ENCODE measurements at regions not wholly inside any gene's neighbourhood (a gene's known extent, or its start where the extent isn't known, plus 50 kb on each side); places are given as distances from the start of the nearest gene placed in this dataset.
"Not testable (repeated sequence)": the region's sequence is repeated elsewhere in the genome, so short reads cannot be mapped to it uniquely, and the experiment has no call there.

GRCh38 chr7:76956531-76956930 lies 75.6 kb downstream of the SPDYE17 start:
- H3K36me3 ChIP-seq (ENCODE audit: control insufficient read depth, insufficient read depth, low read length); H3K4me1 ChIP-seq (ENCODE audit: control insufficient read depth, insufficient read depth, low read length); H3K27me3 ChIP-seq (ENCODE audit: control insufficient read depth, insufficient read depth, low read length); H3K27ac ChIP-seq (ENCODE audit: low read length); ATAC-seq; H3K27ac Mint-ChIP-seq; H3K9me3 Mint-ChIP-seq; intact Hi-C loops (cut with micrococcal nuclease); H3K4me3 Mint-ChIP-seq; DNase-seq; H3K36me3 Mint-ChIP-seq; H3K9me3 ChIP-seq (ENCODE audit: control insufficient read depth, insufficient read depth, low read length); H3K4me3 ChIP-seq (ENCODE audit: low read length); H3K27me3 Mint-ChIP-seq (ENCODE audit: low read depth in 2 of 2); H3K4me1 Mint-ChIP-seq: not testable (repeated sequence)
- no CpG with 5 or more reads among the region's 5 CpGs for WGBS (ENCODE audit: insufficient coverage)

- H3K27ac ChIP-seq (ENCODE audit: low read length); H3K4me1 ChIP-seq (ENCODE audit: control insufficient read depth, insufficient read depth, low read length); ATAC-seq; H3K27me3 ChIP-seq (ENCODE audit: control insufficient read depth, insufficient read depth, low read length); H3K27ac Mint-ChIP-seq; H3K9me3 ChIP-seq (ENCODE audit: control insufficient read depth, insufficient read depth, low read length); H3K9me3 Mint-ChIP-seq; H3K4me1 Mint-ChIP-seq; H3K36me3 ChIP-seq (ENCODE audit: control insufficient read depth, insufficient read depth, low read length); H3K4me3 Mint-ChIP-seq; H3K36me3 Mint-ChIP-seq; H3K27me3 Mint-ChIP-seq (ENCODE audit: low read depth in 2 of 2); intact Hi-C loops (cut with micrococcal nuclease); DNase-seq; H3K4me3 ChIP-seq (ENCODE audit: low read length): not testable (repeated sequence)
- WGBS (ENCODE audit: insufficient coverage): no CpG with 5 or more reads among the region's 4 CpGs
These were observed 77.0 kb downstream of the SPDYE17 start for GRCh38 chr7:76955124-76955523.

GRCh38 chr7:76944603-76945002 lies 87.6 kb downstream of the SPDYE17 start:
- H3K9me3 Mint-ChIP-seq; H3K36me3 Mint-ChIP-seq; H3K27ac Mint-ChIP-seq; DNase-seq; H3K4me1 Mint-ChIP-seq; H3K4me3 ChIP-seq (ENCODE audit: low read length); H3K36me3 ChIP-seq (ENCODE audit: control insufficient read depth, insufficient read depth, low read length); H3K4me1 ChIP-seq (ENCODE audit: control insufficient read depth, insufficient read depth, low read length); H3K4me3 Mint-ChIP-seq; intact Hi-C loops (cut with micrococcal nuclease); H3K27ac ChIP-seq (ENCODE audit: low read length); H3K27me3 ChIP-seq (ENCODE audit: control insufficient read depth, insufficient read depth, low read length); H3K9me3 ChIP-seq (ENCODE audit: control insufficient read depth, insufficient read depth, low read length): not testable (repeated sequence)
- H3K27me3 Mint-ChIP-seq (ENCODE audit: low read depth in 2 of 2): peaks cover 4 to 18% of the 10 kb centered on the region in 2 donors
- peak in 2 of 3 donors; percentile 31 to 41 for ATAC-seq

- H3K27ac Mint-ChIP-seq; intact Hi-C loops (cut with micrococcal nuclease); H3K4me1 ChIP-seq (ENCODE audit: control insufficient read depth, insufficient read depth, low read length); H3K36me3 Mint-ChIP-seq; ATAC-seq; H3K9me3 Mint-ChIP-seq; H3K27ac ChIP-seq (ENCODE audit: low read length); H3K27me3 ChIP-seq (ENCODE audit: control insufficient read depth, insufficient read depth, low read length); DNase-seq; H3K9me3 ChIP-seq (ENCODE audit: control insufficient read depth, insufficient read depth, low read length); H3K36me3 ChIP-seq (ENCODE audit: control insufficient read depth, insufficient read depth, low read length); H3K4me3 Mint-ChIP-seq; H3K4me3 ChIP-seq (ENCODE audit: low read length); H3K4me1 Mint-ChIP-seq: not testable (repeated sequence)
- WGBS (ENCODE audit: insufficient coverage): 71% methylated on average over 1 of the region's 2 CpGs
- H3K27me3 Mint-ChIP-seq (ENCODE audit: low read depth in 2 of 2): peaks cover 13 to 33% of the 10 kb centered on the region in 2 donors
These were observed 90.1 kb downstream of the SPDYE17 start for GRCh38 chr7:76941809-76942765.

- H3K4me1 Mint-ChIP-seq; H3K4me3 Mint-ChIP-seq; DNase-seq; H3K36me3 ChIP-seq (ENCODE audit: control insufficient read depth, insufficient read depth, low read length); H3K27me3 ChIP-seq (ENCODE audit: control insufficient read depth, insufficient read depth, low read length); H3K4me3 ChIP-seq (ENCODE audit: low read length); H3K36me3 Mint-ChIP-seq; H3K9me3 ChIP-seq (ENCODE audit: control insufficient read depth, insufficient read depth, low read length); ATAC-seq; H3K27ac ChIP-seq (ENCODE audit: low read length); intact Hi-C loops (cut with micrococcal nuclease); H3K9me3 Mint-ChIP-seq; H3K4me1 ChIP-seq (ENCODE audit: control insufficient read depth, insufficient read depth, low read length); H3K27ac Mint-ChIP-seq: not testable (repeated sequence)
- WGBS (ENCODE audit: insufficient coverage): no CpG with 5 or more reads among the region's 3 CpGs
- peaks cover 12 to 33% of the 10 kb centered on the region in 2 donors for H3K27me3 Mint-ChIP-seq (ENCODE audit: low read depth in 2 of 2)
These were observed 94.4 kb downstream of the SPDYE17 start for GRCh38 chr7:76937781-76938180.

- H3K4me3 Mint-ChIP-seq; H3K36me3 Mint-ChIP-seq; H3K4me1 Mint-ChIP-seq; H3K27ac ChIP-seq (ENCODE audit: low read length); H3K4me3 ChIP-seq (ENCODE audit: low read length); H3K9me3 Mint-ChIP-seq; intact Hi-C loops (cut with micrococcal nuclease); H3K27ac Mint-ChIP-seq; H3K4me1 ChIP-seq (ENCODE audit: control insufficient read depth, insufficient read depth, low read length); DNase-seq; H3K36me3 ChIP-seq (ENCODE audit: control insufficient read depth, insufficient read depth, low read length); H3K9me3 ChIP-seq (ENCODE audit: control insufficient read depth, insufficient read depth, low read length); H3K27me3 ChIP-seq (ENCODE audit: control insufficient read depth, insufficient read depth, low read length); ATAC-seq: not testable (repeated sequence)
- WGBS (ENCODE audit: insufficient coverage): 83% methylated on average over 5 of the region's 5 CpGs
- H3K27me3 Mint-ChIP-seq (ENCODE audit: low read depth in 2 of 2): peaks cover 12 to 38% of the 10 kb centered on the region in 2 donors
These were observed 94.8 kb downstream of the SPDYE17 start for GRCh38 chr7:76937330-76937729.

- WGBS (ENCODE audit: insufficient coverage): 92% methylated on average over 1 of the region's 2 CpGs
- intact Hi-C loops (cut with micrococcal nuclease); H3K27me3 ChIP-seq (ENCODE audit: control insufficient read depth, insufficient read depth, low read length); H3K9me3 ChIP-seq (ENCODE audit: control insufficient read depth, insufficient read depth, low read length); H3K4me3 ChIP-seq (ENCODE audit: low read length); H3K36me3 Mint-ChIP-seq; H3K9me3 Mint-ChIP-seq; ATAC-seq; DNase-seq; H3K4me1 Mint-ChIP-seq; H3K27ac Mint-ChIP-seq; H3K4me1 ChIP-seq (ENCODE audit: control insufficient read depth, insufficient read depth, low read length); H3K27ac ChIP-seq (ENCODE audit: low read length); H3K4me3 Mint-ChIP-seq; H3K36me3 ChIP-seq (ENCODE audit: control insufficient read depth, insufficient read depth, low read length): not testable (repeated sequence)
- H3K27me3 Mint-ChIP-seq (ENCODE audit: low read depth in 2 of 2): peaks cover 12 to 38% of the 10 kb centered on the region in 2 donors
These were observed 95.8 kb downstream of the SPDYE17 start for GRCh38 chr7:76936346-76936745.

- H3K9me3 ChIP-seq (ENCODE audit: control insufficient read depth, insufficient read depth, low read length); H3K27me3 ChIP-seq (ENCODE audit: control insufficient read depth, insufficient read depth, low read length); H3K4me3 ChIP-seq (ENCODE audit: low read length); ATAC-seq; H3K4me1 ChIP-seq (ENCODE audit: control insufficient read depth, insufficient read depth, low read length); H3K27ac Mint-ChIP-seq; H3K36me3 ChIP-seq (ENCODE audit: control insufficient read depth, insufficient read depth, low read length); H3K27ac ChIP-seq (ENCODE audit: low read length); H3K4me3 Mint-ChIP-seq; H3K9me3 Mint-ChIP-seq; DNase-seq; H3K36me3 Mint-ChIP-seq; intact Hi-C loops (cut with micrococcal nuclease); H3K4me1 Mint-ChIP-seq: not testable (repeated sequence)
- peaks cover 17 to 35% of the 10 kb centered on the region in 2 donors for H3K27me3 Mint-ChIP-seq (ENCODE audit: low read depth in 2 of 2)
- 70% methylated on average over 2 of the region's 3 CpGs for WGBS (ENCODE audit: insufficient coverage)
These were observed 97.5 kb downstream of the SPDYE17 start for GRCh38 chr7:76934711-76935110.
